Superior temporal gyrus (tissue), 1 donor: ENCODE measurements at regions not wholly inside any gene's neighbourhood (a gene's known extent, or its start where the extent isn't known, plus 50 kb on each side); places are given as distances from the start of the nearest gene placed in this dataset.
"Not testable (repeated sequence)": the region's sequence is repeated elsewhere in the genome, so short reads cannot be mapped to it uniquely, and the experiment has no call there.

Experiments
- DNase-seq: peaks from one replicate; pipeline ENCODE4 v3.0.0-alpha.2; 2016; ENCODE audit errors: extremely low spot score

GRCh38 chr6:3553254-3553653, 96.4 kb upstream of the SLC22A23 start:
- DNase-seq: no peak

DNA sequence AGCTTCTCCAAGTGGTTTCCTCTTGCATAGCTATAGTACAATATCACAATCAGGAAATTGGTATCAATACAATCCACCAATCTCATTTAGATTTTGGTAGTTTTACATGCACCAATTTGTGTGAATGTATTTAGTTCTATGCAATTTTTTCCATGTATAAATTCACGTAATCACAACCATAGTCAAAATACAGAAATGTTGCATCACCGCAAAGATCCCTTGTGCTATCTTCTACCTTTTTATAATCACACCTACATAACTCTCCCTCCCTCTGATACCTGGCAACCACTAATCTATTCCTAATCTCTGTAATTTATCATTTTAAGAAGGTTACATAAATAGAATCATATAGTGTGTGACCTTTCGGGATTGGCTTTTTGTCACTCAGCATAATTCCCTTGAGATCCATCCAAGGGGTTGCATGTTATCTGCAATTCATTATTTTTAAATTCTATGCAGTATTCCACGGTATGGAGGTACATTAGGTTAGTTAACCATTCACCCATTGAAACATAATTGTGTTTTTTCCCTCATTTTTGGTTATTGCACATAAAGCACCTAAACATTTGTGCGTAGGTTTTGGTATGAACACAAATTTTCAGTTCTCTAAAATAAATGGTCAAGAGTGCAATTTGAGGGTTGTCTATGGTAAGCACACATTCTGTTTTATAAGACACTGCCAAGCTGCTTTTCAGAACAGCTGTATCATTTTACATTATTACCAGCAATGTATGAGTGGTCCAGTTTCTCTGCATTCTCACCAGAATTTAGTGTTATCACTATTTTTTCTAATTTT, 95.1 kb upstream of the SLC22A23 start:
- DNase-seq: no peak

DNA sequence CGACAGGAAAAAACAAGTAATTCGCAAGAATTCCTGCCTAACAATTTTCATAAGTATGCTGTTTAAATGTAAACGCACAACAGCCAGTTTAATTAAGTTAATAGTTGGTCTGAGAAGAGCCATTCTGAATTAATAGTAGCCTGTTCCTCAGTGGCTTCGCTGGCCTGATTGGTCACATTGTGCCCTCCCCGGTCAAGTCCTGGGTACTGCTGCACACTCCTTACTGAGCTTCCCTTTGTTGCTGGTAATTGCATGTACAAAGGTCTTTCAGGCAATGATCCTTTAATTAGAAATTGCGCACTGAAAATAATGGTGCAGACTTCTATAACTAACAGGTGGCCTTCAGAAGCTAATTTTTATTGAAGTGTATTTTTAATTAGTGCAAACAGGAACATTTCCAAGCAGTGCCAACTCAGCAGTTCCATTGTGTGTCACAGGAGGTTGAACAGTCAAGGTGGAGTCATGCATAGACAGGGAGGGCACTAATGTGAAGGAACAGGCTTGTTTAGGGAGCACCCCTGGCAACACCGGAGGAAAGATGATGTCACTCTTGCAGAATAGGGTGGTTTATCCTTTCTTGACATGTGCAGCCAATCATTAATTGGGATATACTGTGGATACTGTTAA, 92.6 kb upstream of the SLC22A23 start:
- no peak for DNase-seq

DNA sequence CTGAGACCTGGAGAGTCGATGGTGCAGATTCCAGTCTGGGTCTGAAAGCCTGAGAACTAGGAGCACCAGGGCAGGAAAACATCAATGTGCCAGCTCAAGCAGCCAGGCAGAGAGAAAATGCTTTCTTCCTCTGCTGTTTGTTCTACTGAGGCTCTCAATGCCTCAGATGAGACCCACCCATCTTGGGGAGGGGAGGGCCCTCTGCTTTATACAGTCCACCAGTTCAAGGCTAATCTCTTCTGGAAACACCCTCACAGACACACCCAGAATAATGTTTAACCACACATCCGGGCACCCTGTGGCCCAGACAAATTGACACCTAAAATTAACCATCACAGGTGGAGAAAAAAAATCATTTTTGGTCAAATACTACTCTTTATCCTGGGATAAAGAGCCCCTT, 89.3 kb upstream of the SLC22A23 start:
- DNase-seq: no peak

- DNase-seq: no peak
These were observed 88.3 kb upstream of the SLC22A23 start for GRCh38 chr6:3545156-3545555.

DNA sequence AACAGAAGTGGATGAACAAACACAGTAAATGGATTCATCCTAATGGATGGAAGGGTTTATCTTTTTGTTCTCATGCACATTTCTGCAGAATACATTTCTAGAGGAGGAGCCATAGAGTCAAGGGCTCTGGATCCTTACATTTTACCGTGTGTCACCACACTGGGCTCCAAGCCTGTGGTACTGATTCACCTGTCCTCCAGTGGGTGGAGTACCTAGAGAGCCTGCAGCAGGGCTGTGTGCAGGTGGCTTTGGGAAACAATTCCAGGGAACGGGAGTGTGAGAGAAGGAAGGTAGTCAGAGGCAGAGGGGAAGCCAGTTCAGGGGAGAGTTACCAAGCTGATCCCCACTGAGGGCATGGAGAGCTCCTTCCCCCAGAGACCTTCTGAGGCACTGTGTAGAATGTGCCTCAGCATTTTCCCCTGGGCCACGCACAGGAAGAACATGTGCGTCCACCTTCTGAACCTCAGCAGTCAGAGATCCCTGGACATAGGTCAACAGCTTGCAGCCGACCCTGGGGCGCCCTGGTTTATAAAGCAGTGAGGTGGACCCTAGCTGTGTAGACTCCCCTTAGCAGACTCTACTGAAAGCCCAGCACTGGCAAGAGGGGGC, 85.3 kb upstream of the SLC22A23 start:
- no peak for DNase-seq

- no peak for DNase-seq
These were observed 84.2 kb upstream of the SLC22A23 start for GRCh38 chr6:3541006-3541585.

GRCh38 chr6:3540253-3540820, 83.5 kb upstream of the SLC22A23 start:
- DNase-seq: no peak

DNA sequence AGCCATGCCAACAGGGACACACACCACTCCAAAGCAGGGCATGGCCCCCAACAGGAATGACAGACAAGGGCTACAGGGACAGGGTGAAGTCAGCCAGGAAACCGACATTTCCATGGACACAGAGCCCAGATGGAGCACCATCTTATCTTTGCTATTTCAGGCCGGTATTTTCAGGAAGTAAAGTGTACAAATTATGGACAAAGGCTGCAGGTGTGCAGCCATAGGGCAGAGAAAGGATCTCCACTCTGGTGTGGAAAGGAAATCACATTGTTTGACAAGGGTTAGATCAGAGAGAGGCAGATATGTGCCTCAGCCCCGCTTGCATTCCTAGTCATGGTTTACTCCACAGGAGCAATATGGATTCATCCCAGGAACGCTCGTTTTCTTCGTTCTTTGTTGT, 81.7 kb upstream of the SLC22A23 start:
- DNase-seq: no peak

DNA sequence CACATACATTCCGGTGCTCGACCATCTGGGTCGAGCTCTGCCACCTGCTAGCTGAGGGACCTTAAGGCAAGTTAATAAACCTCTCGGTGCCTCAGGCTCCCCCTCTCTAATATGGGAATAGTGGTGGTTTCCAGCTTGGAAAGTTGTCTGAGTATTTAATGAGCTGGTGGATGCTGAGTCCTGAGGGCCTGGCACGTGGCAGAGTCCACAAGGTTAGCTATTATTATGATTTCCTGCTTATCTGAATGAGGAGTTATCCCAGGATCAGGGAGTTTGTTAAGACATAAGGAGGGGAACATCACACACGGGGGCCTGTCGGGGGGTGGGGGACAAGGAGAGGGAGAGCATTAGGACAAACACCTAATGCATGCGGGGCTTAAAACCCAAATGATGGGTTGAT, 80.1 kb upstream of the SLC22A23 start:
- DNase-seq: no peak

GRCh38 chr6:3535776-3536435, 79.1 kb upstream of the SLC22A23 start:
- peak; percentile 41 for DNase-seq

DNA sequence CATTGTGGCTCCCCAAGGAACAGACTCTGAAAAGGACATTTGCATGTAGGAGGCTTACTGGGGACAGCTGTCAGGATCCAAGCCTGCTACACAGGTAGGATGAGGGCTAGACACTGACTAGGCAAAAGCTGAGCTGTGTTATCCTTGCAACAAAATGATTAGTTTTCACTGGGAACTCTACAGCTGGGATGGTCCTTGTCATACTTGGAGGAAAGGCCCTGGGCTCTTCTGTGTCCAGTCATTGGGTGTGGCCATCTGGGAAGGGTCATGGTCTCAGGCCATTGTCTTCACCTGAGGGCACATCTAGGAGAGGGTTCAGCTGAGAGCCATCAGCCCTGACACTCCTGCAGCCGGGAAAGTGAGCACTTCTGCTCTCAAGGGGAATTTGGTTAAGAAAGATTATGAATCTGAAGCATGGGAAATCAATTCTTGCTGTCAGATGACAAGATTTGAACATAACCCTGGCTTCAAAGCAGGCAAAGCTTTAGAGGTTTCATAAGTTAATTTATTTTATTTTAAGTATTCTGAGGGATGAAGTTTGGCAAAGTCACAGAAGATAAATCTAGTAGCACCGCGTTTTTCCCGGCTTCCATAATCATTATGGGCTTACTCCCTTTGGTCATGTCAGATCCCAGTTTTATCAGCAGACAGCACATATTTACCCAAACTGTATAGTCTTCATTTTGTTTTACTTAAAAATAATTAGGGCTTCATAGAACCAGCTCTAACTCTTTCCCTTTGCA, 78.4 kb upstream of the SLC22A23 start:
- DNase-seq: no peak

- DNase-seq: no peak
These were observed 77.7 kb upstream of the SLC22A23 start for GRCh38 chr6:3534599-3534998.

GRCh38 chr6:3533981-3534380, 77.1 kb upstream of the SLC22A23 start:
- DNase-seq: no peak

GRCh38 chr6:3532296-3532916, 75.6 kb upstream of the SLC22A23 start:
- no peak for DNase-seq

DNA sequence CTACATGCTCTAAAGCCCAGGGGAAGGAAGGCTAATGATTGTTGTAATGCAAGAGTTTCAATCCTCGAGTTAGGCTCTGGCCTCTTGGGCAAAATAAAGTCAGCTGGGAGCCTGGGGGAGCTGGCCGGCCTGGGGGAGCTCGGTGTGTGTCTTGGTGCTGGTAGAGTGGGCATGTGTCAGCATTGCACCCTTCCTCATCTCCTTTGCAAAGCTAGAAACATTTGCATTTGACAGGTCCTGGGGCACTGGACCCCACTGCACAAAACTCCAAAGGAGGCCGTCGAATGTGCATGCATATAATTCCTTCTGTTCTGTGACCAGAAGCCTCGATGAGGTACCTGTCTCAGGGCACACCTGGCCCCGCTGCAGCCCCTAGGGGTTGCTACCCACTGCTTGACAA, 74.6 kb upstream of the SLC22A23 start:
- no peak for DNase-seq

DNA sequence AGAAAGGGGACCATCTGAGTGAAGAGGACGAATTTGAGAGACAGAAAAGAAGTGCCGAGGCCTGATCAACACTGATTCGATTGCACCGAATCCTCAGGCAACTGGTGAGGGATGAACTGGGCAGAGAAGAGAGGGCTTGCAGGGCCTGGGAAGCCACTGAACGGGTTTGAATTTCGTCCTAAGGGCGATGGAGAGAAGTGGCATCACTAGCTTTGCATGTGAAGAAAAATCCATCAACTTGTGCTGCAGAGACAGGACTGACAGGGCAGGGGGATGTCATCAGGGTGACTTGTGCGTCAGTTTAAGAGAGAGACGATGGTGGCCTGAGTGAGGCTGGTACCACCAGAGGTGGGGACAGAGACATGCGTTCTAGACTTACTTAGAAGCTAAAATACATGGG, 73.7 kb upstream of the SLC22A23 start:
- DNase-seq: no peak

DNA sequence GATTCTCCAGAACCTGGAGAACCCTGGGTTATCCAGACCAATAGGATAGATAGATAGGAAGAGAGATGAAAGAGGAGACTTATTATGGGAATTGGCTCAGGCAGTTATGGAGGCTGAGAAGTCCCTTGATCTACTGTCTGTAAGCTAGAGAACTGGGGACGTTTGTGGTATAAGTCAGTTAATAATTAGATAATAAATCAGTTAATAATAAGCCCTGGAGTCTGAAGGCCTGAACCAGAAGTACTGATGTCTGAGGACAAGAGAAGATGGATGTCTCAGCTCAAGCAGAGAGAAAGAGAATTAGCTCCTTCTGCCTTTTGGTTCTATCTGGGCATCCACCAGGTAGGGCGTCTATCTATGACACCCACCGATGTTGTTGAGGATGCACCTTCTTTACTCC, 72.9 kb upstream of the SLC22A23 start:
- DNase-seq: no peak

DNA sequence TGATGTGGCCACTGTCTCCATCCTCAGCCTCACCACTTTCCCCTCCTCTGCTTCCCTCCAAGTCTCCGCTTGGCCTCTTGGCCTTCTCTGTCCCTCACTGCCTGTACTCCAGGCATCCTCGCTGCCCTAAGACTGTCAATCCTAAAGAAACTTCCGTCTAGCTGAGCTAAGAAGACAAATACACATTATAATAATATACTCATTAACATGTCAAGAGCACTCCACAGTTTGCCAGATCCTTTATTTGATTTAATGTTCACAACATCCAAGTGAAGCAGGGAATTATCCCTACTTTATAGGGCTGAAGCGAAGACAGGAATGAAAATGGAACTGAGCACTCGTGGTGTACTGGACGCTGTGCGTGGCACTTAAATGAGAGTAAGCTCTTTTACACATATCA, 72.4 kb upstream of the SLC22A23 start:
- DNase-seq: no peak

- DNase-seq: not testable (repeated sequence)
These were observed 71.3 kb upstream of the SLC22A23 start for GRCh38 chr6:3528081-3528671.
